Fibroblast of skin of right quadriceps (primary cell): ENCODE measurements at regions not wholly inside any gene's neighbourhood (a gene's known extent, or its start where the extent isn't known, plus 50 kb on each side); places are given as distances from the start of the nearest gene placed in this dataset.

Experiments used
- DNase-seq: peaks from one replicate; pipeline ENCODE4 v3.0.0-alpha.2; 2013

DNA sequence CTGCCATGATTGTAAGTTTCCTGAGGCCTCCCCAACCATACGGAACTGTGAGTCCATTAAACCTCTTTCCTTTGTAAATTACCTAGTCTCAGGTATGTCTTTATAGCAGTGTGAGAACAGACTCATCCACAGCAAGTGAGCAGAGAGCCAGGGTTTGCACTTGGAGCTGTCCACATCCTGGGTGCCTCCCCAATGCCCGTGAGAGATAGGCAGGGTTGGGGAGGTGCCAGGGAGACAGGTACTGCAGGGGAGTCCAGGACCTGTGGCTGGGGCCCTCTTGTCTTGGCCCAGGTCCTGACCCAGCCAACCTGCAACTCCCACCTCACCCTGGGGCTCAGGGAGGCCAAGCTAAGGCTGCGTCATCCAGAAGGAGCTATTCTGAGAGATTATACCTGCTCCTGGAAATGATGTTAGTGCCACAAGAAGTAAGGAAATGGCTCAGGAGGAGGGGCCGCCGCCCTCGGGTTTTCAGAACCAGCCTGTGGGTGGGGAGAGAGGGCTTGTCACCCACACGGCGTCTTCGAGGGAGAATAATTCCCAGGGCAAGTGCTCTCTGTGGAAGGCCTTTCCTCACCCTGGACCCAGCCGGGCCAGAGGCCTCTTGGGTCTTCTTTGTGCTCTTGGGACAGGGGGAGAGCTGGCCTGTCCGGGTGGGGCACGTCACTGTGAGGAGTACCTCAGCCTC is 66.5 kb downstream of the ADRA2C start:
- no peak for DNase-seq

DNA sequence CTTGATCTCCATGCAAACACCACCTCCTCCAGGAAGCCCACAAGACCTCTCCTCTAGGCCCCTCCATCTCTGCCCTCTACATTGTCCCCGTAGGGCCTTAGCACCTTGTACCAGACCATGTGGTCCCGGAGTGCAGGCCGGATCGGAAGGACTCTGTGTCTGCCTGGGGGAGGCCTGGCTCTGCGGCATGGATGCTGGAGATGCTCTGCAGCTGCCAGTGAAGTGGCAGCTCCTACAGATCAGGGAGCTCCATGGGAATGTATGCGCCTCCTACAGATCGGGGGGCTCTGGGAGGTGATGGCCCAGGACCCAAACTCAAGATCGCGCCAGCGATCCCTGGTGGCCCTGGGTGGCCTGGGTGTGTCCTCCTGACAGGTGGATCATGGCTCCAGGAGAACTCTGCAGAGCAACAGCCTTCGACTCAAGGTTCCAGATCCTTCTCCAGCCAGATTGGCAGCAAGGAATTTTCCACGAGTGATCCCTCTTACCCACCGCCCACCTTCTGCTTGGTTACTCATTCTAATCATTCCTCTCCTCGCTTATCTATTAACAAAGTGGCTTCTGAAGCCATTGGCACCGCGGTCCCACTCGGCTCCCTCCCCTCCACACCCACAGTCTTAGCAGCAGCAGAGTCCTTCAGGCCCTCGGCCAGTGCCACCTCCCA is 67.3 kb downstream of the ADRA2C start:
- DNase-seq = no peak

DNA sequence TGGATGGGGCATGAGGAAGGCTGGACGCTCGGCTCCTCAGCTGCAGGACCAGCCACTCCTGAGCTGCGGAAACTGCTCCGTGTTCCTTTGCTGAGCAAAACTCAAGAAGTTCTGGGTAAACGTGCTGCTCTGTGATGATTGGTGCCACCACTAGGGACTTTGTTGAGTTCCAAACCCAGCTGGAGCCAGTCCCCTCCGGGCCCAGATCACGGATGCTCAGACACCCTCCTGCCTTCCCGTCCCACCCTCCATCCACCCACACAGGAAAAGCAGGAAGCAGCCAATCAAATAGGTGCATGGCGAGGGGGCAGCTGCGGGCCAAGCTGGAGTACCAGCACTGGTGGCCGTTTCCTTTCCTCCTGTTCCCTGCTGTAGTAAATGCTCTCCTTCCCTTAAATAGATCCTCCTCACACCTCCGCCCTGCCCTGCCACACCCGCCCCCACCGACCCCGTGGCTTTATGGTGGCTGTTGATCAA is 68.0 kb downstream of the ADRA2C start:
- no peak for DNase-seq

DNA sequence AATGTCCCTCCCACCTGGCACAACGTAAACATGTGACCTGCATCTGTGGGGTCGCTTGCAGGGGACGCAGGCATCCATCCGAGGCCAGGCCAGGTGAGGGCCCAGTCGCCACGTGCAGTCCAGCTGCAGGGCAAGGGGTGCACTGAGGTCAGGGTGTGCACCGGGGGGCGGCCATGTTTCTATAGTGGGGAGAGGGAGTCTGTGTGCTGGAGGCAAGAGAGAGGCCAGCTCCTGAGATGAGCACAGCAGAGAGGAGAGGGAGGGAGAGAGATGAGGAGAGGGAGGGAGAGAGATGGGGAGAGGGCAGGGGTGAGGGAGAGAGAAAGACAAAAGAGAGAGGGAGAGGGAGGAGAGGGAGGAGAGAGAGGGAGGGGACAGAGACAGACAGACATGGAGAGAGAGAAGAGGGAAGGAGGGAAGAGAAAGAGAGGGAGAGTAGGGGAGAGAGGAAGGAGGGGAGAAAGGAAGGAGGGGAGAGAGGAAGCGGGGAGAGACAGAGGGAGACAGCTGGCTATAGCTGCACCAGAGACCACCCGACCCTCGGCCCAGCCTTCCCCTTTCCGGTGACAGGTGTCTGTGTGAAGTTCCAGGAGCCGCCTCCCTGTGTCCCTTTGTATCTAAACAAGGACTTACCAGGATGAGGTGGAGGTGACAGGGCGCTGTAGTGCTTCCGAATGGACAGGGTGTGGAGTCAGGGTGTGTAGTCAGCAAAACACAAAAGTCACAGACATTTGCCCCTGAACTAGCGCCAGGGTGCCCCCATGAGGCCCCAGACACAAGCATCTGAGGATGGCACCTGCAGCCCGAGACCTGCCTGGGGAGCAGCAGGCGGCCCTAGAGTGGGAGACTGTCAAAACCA is 68.7 kb downstream of the ADRA2C start:
- no peak for DNase-seq

DNA sequence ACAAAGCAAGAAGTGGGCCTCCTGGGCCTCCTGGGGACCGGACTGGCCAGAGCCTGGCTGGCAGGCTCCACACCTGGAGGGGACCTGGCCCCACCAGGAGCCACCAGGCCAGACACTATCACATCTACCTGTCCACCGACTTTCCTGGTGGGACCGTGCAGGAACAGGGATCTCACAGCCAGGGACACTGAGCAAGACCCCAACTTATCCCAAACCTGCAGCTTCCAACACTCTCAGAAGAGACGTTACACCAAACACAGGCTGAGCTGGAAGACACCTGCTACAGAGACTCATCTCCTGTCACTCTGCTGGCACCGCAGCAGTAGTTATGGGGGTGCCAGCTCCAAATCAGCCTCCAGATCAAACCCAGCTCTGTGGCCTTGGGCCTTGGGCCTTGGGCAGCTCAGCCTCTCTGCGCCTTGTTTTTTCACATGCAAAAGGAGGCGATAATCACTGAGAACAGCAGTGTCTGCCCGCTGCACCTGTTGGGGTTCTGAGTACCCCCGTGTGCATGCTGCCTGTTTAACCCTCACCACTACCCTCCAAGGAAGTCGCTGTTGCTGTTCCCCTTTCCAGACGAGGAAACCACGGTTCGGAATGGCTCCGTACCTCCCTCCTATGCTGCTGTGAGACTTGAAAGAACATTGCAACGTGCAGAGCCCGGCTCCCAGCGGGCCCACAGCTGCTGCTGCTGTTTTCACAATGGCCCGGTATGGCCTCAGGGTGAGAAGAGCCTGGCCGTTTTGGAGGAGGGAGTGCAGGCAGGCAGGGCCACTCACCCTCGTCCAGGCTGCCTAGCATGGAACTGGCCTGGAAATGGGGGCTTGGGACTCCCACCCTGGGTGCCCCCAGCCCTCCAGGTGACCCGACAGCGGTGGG is 69.6 kb downstream of the ADRA2C start:
- no peak for DNase-seq

DNA sequence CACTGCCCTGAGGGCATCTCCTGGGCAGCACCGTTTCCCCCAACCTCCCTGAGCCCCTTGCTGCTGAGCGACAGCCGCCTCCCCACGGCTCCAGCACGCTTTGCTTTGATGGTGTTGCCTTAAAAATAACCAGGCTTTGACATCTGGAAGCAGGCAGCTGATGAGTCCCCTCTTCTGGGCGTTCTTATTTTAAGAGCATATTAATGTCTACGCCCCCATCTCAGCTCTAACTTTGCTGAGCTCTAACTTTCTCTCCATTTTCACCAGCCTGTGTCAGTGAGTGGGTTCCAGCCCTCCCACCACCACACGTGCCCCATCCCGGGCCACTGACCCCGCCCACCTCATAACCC is 70.2 kb downstream of the ADRA2C start:
- DNase-seq = no peak

DNA sequence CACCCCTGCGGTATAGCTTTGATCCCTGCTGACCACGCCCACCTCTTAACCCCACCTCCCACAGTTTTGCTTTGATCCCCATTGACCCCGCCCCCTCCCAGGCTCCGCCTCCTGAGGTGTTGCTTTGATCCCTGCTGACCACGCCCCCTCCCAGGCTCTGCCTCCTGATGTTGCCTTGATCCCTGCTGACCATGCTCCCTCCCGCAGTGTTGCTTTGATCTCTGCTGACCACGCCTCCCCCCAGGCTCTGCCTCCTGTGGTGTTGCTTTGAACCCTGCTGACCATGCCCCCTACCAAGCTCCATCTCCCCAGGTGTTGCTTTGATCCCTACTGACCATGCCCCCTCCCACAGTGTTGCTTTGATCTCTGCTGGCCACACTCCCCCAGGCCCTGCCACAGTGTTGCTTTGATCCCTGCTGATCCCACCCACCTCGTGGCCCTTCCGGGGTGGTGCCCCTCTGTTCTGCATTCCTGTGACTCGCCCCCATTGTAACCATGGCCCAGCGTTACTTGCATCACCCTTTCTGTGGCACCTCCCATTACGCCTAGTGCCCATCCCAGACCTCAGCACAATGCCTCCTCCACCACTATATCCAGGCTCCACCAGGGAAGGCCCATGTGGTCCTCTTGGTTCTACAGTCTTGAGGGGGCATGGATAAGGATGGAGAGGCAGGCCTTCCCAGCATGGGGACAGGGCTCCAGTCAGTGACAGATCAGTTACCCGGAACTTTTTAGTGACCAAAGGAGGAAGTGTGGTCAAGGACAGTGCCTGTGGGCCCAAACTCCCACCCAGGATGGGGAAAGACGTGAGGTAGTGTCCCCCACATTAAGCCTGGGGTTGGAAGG is 70.8 kb downstream of the ADRA2C start:
- DNase-seq = no peak

DNA sequence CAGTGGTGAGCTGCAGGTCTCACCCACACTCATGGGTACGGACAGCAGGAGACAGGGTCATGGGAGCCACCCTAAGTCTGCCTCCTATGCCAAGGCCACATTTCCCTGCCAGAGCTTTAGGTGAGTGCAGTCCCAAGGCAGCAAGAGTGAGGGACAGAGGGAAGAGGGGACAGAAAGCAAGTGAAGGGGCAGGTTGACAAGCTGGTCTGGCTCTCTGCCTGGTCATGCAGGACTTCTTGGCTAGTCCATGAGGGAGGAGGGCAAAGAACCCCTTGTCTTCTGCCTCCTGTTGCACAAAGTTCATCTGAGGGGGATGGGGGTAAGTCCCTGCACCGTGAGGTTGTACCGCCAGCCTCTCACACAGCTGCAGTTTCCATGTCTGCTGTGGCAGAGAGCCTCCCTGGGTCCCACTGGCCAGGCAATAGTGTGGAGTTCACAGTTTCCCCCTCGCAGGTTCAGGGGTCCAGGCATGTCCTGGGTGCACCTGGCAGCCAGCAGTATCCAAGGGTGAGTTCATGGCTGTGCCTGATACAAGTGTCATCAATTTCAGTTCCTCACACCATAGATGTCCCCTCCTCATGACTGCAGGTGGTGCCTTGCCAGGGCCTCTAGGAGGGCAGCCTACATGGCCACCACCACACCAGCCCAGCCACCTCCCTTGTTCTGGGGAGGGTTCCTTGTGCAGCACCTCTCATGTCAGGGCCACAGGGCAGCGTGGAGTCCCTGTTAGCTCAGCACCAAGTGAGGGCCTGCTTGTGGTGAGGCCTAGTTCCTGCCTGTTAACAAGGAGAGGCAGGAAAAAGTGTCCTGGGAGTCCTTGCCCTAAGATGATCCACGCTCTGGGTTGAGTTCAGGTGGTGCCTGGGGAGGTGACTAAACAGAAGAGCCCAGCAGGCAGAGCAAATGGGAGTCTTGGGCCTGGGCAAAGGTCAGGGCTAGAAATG is 72.5 kb downstream of the ADRA2C start:
- no peak for DNase-seq

DNA sequence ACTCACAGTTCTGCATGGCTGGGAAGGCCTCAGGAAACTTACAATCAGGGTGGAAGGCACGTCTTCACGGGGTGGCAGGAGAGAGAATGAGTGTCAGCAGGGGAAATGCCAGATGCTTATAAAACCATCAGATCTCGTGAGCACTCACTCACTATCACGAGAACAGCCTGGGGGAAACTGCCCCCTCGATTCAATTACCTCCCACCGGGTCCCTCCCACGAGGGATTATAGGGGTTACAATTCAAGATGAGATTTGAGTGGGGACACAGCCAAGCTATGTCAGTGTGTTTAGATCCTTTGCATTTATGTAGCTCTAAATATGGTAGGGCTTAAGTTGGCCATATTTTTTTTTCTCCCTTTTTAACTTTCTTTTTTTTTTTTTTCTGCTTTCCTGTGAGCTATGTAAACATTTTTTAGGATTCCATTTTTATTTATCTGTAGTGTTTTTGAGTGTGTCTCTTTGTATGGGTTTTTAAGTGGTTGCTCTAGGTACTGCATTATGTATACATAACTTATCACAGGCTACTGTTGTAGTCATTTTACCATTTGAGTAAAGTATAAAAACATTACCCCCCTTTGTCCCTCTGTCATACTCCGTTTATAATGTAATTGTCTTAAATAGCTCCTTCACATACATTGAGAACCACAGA is 79.0 kb downstream of the ADRA2C start:
- no peak for DNase-seq

DNA sequence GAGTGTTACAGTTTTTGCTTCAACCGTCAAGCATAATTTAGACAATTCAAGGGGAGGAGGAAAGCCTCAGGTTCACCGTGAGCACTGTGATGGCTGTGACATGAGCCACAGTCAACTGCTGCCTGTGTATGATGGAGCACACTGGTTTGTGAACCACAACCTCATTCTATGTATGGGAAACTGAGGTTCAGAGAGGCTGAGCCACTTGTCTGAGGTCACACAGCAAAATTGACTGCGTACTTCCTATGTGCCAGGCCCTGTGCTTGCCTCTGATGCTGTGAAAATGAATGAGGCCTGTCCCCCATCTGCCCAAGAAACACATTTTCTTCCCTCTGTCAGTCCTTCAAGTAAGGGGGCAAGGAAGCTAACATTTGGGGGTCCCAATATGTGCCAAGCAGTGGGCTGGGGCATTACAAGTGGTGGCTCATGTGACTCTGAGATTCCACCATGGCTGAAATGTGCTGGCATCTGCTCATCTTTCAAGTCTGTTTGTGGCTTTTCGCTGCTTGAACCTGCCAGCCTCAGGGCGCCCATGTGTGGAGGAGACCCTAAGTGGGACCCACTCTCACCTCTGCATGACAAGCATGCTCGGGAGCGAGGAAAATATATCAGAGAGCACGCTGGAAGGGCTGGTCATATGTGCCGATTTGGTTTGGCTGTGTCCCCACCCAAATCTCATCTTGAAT is 79.7 kb downstream of the ADRA2C start:
- no peak for DNase-seq

DNA sequence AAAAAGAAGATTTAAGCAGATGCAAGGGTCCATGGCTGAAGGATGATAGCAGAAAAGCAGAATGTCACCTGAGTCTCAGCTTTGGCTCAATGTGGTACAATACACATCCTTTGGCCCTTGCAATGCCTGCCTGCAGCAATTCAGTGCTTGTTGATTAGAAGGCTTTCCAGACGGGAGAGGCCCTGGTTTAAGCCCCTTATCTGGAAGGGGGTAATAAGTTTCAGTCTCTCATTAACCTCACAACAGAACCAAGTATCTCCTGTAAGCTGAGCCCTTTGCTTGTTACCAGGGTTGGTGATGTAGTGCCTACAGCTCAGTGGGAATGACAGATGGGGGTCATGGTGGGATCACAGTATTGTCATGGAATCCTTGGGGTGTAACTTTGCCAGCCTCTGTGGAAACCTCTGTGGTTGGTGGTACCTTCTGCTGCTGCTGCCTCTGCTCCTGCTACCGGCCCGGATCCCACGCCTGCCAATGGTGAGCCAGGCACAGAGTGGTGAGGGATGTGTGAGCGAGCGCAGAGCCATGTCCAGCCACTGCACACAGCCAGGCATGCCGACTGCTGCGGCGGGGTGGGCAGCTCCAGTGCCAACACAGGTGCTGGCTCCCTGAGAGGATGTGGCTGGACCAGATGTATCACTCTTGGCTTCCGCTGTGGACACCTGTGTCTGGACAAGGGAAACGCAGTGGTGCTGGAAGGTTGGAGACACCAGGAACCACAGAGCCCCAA is 81.2 kb downstream of the ADRA2C start:
- no peak for DNase-seq

DNA sequence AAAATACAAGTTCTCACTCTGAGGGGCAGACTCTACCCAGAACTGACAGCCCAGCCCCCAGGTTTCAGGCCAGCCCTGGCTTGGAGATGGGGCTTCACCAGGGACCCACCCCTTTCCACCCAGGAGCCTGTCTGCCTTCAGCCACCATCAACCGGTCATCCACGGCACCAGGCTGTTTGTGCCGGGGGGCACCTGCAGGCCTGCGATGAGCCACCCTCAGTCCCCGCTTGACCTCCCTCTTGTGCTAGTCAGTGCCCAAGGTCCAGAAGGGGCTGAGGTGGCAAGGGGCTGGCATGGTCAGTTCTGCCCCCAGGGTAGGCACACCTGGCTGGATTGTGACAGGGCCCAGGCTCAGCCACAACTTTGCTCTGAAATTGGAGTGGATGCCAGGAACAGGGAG is 82.1 kb downstream of the ADRA2C start:
- no peak for DNase-seq

DNA sequence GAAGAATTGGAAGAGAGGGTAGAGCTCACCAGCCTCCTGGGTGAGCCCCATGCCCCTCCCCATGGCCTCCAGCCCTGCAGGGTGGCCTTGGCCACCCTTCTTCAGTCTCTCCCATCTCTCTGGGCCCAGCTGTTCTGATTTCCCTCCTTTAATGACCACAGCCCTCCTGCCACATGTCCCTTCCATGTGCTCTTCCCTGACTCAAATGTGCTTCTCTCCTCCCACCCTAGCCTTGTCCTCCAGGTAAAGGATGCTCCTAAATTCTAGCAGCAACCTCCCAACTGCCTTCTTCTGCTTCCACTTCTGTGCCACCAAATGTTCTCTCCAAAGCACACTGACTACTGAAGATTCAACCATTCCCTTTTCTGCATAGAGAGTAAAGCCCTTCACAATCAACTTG is 83.0 kb downstream of the ADRA2C start:
- DNase-seq = no peak

DNA sequence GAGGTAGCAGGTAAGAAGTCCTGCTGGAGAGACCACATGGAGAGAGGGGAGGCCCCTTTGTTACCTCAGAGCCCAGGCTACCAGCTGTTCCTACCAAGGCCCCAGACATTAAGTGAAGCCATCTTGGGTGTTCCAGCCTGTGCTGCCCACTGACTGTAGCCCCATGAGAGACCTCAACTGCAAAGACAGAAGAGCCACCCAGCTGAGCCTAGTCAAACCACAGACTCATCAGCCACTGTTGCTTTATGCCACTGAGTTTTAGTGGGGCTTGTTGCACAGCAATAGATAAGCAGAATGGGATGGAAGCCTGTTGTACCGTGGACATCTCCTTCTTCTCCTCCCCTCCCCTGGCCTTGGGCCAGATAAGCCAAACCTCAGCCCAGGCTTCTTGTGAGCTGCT is 83.9 kb downstream of the ADRA2C start:
- no peak for DNase-seq

DNA sequence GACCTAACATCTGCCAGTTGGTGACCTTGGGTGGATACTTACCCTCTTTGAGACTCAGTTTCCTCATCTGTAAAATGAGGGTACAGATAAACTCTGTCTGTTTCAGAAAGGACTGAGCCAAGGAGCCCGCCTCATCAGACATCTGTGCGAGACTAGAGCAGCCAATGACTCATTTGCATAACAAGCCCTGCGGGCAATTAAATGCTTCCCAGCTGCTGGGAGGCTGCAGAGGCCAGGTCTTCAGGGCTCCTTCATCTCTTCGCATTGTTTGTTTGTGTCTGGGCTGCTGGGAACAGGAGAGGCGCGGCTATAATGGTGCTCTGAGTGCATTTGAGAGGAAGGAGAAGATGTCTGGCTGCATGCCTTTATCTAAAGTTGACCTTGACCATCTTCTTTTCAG is 85.0 kb downstream of the ADRA2C start:
- peak; percentile 30 for DNase-seq

DNA sequence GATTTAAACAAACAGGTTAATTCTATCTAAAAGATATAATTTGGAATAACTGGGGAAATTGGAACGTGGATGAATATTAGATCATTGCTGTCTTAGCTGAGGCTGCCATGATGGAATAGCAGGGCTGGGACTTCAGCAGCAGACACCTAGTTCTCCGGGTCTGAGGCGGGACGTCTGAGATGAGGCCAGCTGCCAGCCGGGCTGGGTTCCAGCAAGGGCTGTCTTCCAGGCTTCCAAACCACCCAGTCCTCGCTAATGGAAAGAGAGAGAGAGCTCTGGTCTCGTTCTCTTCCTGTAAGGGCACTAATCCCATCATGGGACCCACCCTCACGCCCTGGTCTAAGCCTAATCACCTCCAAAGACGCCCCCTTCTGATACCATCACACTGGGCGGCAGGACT is 85.7 kb downstream of the ADRA2C start:
- no peak for DNase-seq

DNA sequence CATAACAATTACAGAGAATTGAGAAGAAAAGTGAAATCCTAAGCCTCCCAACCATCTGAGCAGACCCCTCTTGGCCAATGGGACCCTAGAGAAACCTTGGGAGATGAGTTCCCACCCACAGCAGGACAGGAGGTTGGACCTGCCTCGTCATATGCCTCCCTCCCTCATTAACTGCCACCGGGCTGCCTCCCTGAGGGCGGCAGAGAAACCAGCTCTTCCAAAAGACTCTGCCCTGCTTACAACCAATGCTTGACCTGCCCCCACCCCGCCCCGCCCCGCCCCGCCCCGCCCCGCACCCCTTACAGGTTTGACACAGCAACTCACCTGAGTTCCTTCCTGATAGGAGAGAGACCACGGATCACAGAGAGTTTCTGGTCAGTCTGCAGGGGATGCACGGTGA is 86.1 kb downstream of the ADRA2C start:
- DNase-seq = no peak

DNA sequence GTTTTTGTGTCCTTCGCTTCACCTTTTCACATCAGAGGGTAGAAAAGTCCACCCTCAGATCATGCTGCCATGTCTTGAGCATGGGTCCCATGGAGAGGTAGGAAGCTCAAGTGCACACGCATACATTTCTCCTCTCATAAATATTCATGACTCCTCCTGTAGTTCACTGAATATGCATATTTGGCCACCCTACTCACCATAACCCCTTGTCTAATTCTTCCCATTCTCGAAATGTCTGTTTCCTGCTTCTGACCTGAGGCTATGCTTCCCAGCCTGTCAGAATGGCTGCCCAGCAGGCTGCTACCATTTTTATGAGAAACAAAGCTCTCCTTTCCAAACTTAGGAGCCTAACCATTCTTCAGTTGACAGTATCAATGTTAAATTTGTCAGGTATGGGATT is 86.5 kb downstream of the ADRA2C start:
- DNase-seq = no peak
